GM23338 (cell line): ENCODE measurements at regions not wholly inside any gene's neighbourhood (a gene's known extent, or its start where the extent isn't known, plus 50 kb on each side); places are given as distances from the start of the nearest gene placed in this dataset.
"Not testable (repeated sequence)": the region's sequence is repeated elsewhere in the genome, so short reads cannot be mapped to it uniquely, and the experiment has no call there.

Experiments used
- EZH2 ChIP-seq: fragments of 200-600 bp; sonication (generic); IDR thresholded peaks from one replicate; pipeline ENCODE4 v1.8.0; 2017; ENCODE audit warnings: antibody characterized with exemption, mild to moderate bottlenecking, low read depth; ENCODE audit not compliant: unreplicated experiment
- JUNB ChIP-seq: IDR thresholded peaks from one replicate; pipeline ENCODE4 v1.6.1; 2016; ENCODE audit warnings: antibody characterized with exemption; ENCODE audit not compliant: unreplicated experiment
- POLR2AphosphoS5 ChIP-seq: IDR thresholded peaks from 2 replicates; pipeline ENCODE4 v1.6.1; 2016; ENCODE audit warnings: antibody characterized with exemption, low read depth
- TF ChIP-seq, protein P1 (sequence below): IDR thresholded peaks from 2 replicates; pipeline ENCODE4 v1.6.1; 2016; ENCODE audit warnings: antibody characterized with exemption
- TF ChIP-seq, protein P2 (sequence below), 2 experiments: fragments of 200-600 bp in 1 of 2; sonication (generic) in 1 of 2; conservative IDR thresholded peaks; 2 replicates each; pipeline versions ENCODE4 v1.5.1 to v1.6.1; 2016 to 2017; ENCODE audit warnings: antibody characterized with exemption in 2 of 2, low read depth in 2 of 2, mild to moderate bottlenecking in 2 of 2, moderate library complexity in 1 of 2

DNA sequence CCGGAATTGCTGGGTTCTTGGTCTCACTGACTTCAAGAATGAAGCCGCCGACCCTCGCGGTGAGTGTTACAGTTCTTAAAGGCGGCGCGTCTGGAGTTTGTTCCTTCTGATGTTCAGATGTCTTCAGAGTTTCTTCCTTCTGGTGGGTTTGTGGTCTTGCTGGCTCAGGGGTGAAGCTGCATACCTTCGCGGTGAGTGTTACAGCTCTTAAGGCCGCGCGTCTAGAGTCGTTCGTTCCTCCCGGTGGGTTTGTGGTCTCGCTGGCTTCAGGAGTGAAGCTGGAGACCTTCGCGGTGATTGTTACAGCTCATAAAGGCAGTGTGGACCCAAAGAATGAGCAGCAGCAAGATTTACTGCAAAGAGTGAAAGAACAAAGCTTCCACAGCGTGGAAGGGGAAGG lies 792.1 kb upstream of the CCDC179 start:
- TF ChIP-seq, protein P1, sequence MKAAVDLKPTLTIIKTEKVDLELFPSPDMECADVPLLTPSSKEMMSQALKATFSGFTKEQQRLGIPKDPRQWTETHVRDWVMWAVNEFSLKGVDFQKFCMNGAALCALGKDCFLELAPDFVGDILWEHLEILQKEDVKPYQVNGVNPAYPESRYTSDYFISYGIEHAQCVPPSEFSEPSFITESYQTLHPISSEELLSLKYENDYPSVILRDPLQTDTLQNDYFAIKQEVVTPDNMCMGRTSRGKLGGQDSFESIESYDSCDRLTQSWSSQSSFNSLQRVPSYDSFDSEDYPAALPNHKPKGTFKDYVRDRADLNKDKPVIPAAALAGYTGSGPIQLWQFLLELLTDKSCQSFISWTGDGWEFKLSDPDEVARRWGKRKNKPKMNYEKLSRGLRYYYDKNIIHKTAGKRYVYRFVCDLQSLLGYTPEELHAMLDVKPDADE, result not testable (repeated sequence)
- TF ChIP-seq POLR2AphosphoS5, JUNB, EZH2: not testable (repeated sequence)
- TF ChIP-seq, protein P2, sequence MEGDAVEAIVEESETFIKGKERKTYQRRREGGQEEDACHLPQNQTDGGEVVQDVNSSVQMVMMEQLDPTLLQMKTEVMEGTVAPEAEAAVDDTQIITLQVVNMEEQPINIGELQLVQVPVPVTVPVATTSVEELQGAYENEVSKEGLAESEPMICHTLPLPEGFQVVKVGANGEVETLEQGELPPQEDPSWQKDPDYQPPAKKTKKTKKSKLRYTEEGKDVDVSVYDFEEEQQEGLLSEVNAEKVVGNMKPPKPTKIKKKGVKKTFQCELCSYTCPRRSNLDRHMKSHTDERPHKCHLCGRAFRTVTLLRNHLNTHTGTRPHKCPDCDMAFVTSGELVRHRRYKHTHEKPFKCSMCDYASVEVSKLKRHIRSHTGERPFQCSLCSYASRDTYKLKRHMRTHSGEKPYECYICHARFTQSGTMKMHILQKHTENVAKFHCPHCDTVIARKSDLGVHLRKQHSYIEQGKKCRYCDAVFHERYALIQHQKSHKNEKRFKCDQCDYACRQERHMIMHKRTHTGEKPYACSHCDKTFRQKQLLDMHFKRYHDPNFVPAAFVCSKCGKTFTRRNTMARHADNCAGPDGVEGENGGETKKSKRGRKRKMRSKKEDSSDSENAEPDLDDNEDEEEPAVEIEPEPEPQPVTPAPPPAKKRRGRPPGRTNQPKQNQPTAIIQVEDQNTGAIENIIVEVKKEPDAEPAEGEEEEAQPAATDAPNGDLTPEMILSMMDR (conservative IDR thresholded peaks at IDR 0.05; ENCODE audit: low read depth in 2 of 2), result not testable (repeated sequence)
